Fibroblast of lung (primary cell): ENCODE measurements at regions not wholly inside any gene's neighbourhood (a gene's known extent, or its start where the extent isn't known, plus 50 kb on each side); places are given as distances from the start of the nearest gene placed in this dataset.
A peak's percentile ranks its signal among the peaks of the same experiment; 100 is the strongest.
"Not testable (repeated sequence)": the region's sequence is repeated elsewhere in the genome, so short reads cannot be mapped to it uniquely, and the experiment has no call there.

Experiments used
- DNase-seq, 2 donors: peaks; one replicate each; pipeline versions ENCODE4 v3.0.0 to v3.0.0-alpha.2; 2010; ENCODE audit warnings: low read depth in 2 of 2
- H2AFZ ChIP-seq: 2 replicates; pipeline ENCODE4 v1.5.1; 2012; ENCODE audit warnings: low read length, control low read depth, inconsistent platforms
- H3K27ac ChIP-seq: 2 replicates; pipeline ENCODE4 v1.5.1; 2011; ENCODE audit warnings: low read length, control low read depth; ENCODE audit not compliant: insufficient read depth
- H3K27me3 ChIP-seq: 2 replicates; pipeline ENCODE4 v1.5.1; 2011; ENCODE audit warnings: mild to moderate bottlenecking, low read length; ENCODE audit not compliant: control insufficient read depth, insufficient read depth
- H3K36me3 ChIP-seq: 2 replicates; pipeline ENCODE4 v1.5.1; 2011; ENCODE audit warnings: low read length; ENCODE audit not compliant: control insufficient read depth, insufficient read depth
- H3K4me1 ChIP-seq: 2 replicates; pipeline ENCODE4 v1.5.1; 2011; ENCODE audit warnings: low read length; ENCODE audit not compliant: control insufficient read depth, insufficient read depth; ENCODE audit errors: extremely low read depth
- H3K4me2 ChIP-seq: 2 replicates; pipeline ENCODE4 v1.5.1; 2011; ENCODE audit warnings: low read length, control low read depth; ENCODE audit not compliant: insufficient read depth; ENCODE audit errors: extremely low read depth
- H3K4me3 ChIP-seq, 4 experiments: fragments of 200-600 bp in 1 of 4; sonication (generic) in 1 of 4; replicated peaks in 1 of 4; 2 replicates each; pipeline ENCODE4 v1.5.1; 2011 to 2016; ENCODE audit warnings: low read length in 4 of 4, low read depth in 3 of 4, mild to moderate bottlenecking in 3 of 4, control low read depth in 2 of 4, inconsistent platforms in 1 of 4, mixed read lengths in 1 of 4; ENCODE audit not compliant: insufficient read depth in 1 of 4; ENCODE audit errors: control extremely low read depth in 1 of 4
- H3K79me2 ChIP-seq: 2 replicates; pipeline ENCODE4 v1.5.1; 2012; ENCODE audit warnings: mild to moderate bottlenecking, low read length, inconsistent platforms; ENCODE audit not compliant: control insufficient read depth, insufficient read depth
- H3K9ac ChIP-seq: 2 replicates; pipeline ENCODE4 v1.5.1; 2011; ENCODE audit warnings: mild to moderate bottlenecking, low read length, control low read depth; ENCODE audit not compliant: insufficient read depth
- H3K9me3 ChIP-seq: 2 replicates; pipeline ENCODE4 v1.5.1; 2012; ENCODE audit warnings: low read depth, low read length; ENCODE audit not compliant: control insufficient read depth, insufficient read depth
- H4K20me1 ChIP-seq: 2 replicates; pipeline ENCODE4 v1.5.1; 2011; ENCODE audit warnings: low read length; ENCODE audit not compliant: control insufficient read depth, insufficient read depth; ENCODE audit errors: extremely low read depth
- EZH2 ChIP-seq: IDR thresholded peaks from 2 replicates; pipeline ENCODE4 v1.5.1; 2012; ENCODE audit warnings: low read length, control low read depth, mild to moderate bottlenecking; ENCODE audit errors: missing control alignments
- TF ChIP-seq, protein P1 (sequence below), 2 donors: IDR thresholded peaks in 1 of 2; conservative IDR thresholded peaks in 1 of 2; 1 replicate in 1 of 2; 2 replicates in 1 of 2; pipeline ENCODE4 v1.5.1; 2011 to 2012; ENCODE audit warnings: low read length in 2 of 2, control low read depth in 1 of 2, inconsistent platforms in 1 of 2, low read depth in 1 of 2, mild to moderate bottlenecking in 1 of 2

GRCh38 chr5:164324239-164324638 lies 818.8 kb downstream of the MAT2B start:
- Histone ChIP-seq H3K27me3 (no peaks in the 10 kb centered on the region), H3K9me3 (no peaks in the 10 kb centered on the region), H3K36me3 (no peaks in the 10 kb centered on the region), H4K20me1 (no peaks in the 10 kb centered on the region), H3K4me1 (no peaks in the 10 kb centered on the region), H3K4me2 (no peak overlapping the region), H3K9ac (no peak overlapping the region), H3K27ac (no peak overlapping the region), H3K79me2 (no peaks in the 10 kb centered on the region), H2AFZ (no peak overlapping the region), H3K4me3 (no peak overlapping the region)
- no peak for DNase-seq
- TF ChIP-seq EZH2, result no peak
- TF ChIP-seq, protein P1, sequence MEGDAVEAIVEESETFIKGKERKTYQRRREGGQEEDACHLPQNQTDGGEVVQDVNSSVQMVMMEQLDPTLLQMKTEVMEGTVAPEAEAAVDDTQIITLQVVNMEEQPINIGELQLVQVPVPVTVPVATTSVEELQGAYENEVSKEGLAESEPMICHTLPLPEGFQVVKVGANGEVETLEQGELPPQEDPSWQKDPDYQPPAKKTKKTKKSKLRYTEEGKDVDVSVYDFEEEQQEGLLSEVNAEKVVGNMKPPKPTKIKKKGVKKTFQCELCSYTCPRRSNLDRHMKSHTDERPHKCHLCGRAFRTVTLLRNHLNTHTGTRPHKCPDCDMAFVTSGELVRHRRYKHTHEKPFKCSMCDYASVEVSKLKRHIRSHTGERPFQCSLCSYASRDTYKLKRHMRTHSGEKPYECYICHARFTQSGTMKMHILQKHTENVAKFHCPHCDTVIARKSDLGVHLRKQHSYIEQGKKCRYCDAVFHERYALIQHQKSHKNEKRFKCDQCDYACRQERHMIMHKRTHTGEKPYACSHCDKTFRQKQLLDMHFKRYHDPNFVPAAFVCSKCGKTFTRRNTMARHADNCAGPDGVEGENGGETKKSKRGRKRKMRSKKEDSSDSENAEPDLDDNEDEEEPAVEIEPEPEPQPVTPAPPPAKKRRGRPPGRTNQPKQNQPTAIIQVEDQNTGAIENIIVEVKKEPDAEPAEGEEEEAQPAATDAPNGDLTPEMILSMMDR (conservative IDR thresholded peaks at IDR 0.05 in 1 of 2, IDR thresholded peaks at IDR 0.05 in 1 of 2; ENCODE audit: low read depth in 1 of 2, low read length in 2 of 2), result no peak

DNA sequence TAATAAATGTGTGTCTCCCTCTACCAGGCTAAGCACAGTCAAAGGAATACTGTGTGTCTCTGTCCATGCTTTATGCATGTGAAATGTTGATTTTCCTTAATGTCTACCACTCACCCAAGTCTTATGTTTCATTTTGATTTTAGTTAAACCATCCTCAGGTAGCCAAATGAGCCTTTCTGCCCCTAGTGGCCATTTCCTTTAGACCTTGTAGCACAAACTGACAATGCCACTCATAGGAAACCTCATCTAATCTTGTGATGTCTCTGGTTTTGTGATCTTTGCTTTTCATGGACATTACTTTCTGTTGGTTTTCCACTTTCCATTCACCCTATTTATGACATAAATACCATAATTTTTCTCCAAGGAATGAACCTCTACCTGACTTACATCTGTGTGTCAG lies 820.8 kb downstream of the MAT2B start:
- Histone ChIP-seq H3K27ac (no peak overlapping the region), H3K36me3 (no peaks in the 10 kb centered on the region), H3K4me3 (no peak overlapping the region), H2AFZ (no peak overlapping the region), H3K79me2 (no peaks in the 10 kb centered on the region), H3K4me1 (no peaks in the 10 kb centered on the region), H3K4me2 (no peak overlapping the region), H3K27me3 (no peaks in the 10 kb centered on the region), H3K9ac (no peak overlapping the region), H4K20me1 (no peaks in the 10 kb centered on the region), H3K9me3 (no peaks in the 10 kb centered on the region)
- no peak for DNase-seq
- TF ChIP-seq, protein P1 (conservative IDR thresholded peaks at IDR 0.05 in 1 of 2, IDR thresholded peaks at IDR 0.05 in 1 of 2; ENCODE audit: low read depth in 1 of 2, low read length in 2 of 2), result peak in 1 of 2 donors; percentile 29
- no peak for TF ChIP-seq EZH2

DNA sequence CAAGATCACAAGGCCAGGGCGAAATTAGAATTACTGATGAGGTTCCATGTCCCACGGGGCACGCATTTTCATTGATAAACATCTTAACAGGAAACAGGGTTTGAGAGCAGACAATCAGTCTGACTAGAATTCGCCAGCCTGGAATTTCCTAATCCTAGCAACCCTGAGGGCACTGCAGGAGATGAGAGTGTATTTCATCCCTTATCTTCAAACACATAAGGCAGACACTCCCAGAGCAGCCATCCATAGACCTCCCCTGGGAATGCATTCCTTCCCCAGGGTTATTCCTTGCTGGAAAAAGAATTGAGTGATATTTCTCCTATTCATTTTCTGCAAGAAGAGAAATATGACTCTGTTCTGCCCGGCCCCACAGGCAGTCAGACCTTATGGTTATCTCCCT lies 821.7 kb downstream of the MAT2B start:
- not testable (repeated sequence) for H3K27me3 ChIP-seq, H3K4me3 ChIP-seq, H4K20me1 ChIP-seq, H2AFZ ChIP-seq, H3K4me1 ChIP-seq, H3K27ac ChIP-seq, DNase-seq, H3K9me3 ChIP-seq, H3K9ac ChIP-seq, H3K79me2 ChIP-seq, H3K4me2 ChIP-seq, H3K36me3 ChIP-seq
